ENCODE measurements at regions not wholly inside any gene's neighbourhood (a gene's known extent, or its start where the extent isn't known, plus 50 kb on each side); places are given as distances from the start of the nearest gene placed in this dataset.

DNA sequence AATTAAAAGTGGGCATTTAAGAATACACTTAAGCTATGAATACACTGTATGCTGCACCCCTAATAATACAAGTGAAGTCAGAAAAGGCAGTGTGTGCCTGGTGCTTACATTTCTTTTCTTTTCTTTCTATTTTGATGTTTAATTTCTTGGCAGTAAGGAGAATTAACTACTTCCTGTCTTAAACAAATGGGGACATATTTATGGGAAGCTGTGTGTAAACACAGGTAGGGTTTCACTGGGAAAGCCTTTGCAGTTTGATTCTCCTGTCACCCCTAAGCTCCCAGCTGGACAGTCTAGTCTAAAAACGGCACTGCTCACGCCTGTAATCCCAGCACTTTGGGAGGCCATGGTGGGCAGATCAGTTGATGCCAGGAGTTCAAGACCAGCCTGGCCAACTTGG, 146.0 kb downstream of the MIS18A start:
- H3K9me3 ChIP-seq (ENCODE audit: severe bottlenecking), result peaks cover 4% of the 10 kb centered on the region
- DNase-seq, result no peak
- H3K36me3 ChIP-seq, result no peaks in the 10 kb centered on the region
- H3K27ac ChIP-seq, result no peak overlapping the region
- H3K27me3 ChIP-seq (ENCODE audit: insufficient read depth, low read depth, severe bottlenecking), result no peaks in the 10 kb centered on the region
- no peak overlapping the region for H3K4me3 ChIP-seq (ENCODE audit: low read depth, low read length)
- TF ChIP-seq, protein P1, sequence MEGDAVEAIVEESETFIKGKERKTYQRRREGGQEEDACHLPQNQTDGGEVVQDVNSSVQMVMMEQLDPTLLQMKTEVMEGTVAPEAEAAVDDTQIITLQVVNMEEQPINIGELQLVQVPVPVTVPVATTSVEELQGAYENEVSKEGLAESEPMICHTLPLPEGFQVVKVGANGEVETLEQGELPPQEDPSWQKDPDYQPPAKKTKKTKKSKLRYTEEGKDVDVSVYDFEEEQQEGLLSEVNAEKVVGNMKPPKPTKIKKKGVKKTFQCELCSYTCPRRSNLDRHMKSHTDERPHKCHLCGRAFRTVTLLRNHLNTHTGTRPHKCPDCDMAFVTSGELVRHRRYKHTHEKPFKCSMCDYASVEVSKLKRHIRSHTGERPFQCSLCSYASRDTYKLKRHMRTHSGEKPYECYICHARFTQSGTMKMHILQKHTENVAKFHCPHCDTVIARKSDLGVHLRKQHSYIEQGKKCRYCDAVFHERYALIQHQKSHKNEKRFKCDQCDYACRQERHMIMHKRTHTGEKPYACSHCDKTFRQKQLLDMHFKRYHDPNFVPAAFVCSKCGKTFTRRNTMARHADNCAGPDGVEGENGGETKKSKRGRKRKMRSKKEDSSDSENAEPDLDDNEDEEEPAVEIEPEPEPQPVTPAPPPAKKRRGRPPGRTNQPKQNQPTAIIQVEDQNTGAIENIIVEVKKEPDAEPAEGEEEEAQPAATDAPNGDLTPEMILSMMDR (IDR thresholded peaks at IDR 0.05; ENCODE audit: low read depth, low read length), result no peak

DNA sequence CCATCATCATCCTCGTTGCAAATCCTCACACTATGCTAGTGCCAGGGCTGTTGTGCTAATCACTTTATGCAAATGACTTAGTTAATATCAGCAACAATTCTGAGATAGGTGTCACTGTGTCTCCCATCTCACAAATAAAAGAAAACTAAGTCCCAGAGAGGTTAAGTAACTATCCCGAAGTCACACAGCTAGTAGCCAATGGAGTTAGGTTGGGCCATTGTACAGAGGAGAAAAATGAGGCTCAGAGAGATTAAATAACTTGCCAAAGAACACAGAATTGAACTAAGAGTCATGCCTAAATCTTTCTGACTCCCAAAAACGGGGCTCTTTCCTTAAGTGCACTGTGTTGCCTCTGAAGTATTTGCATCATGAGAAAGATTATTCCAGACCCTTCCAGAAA, 146.4 kb downstream of the MIS18A start:
- H3K36me3 ChIP-seq, result no peaks in the 10 kb centered on the region
- H3K9me3 ChIP-seq (ENCODE audit: severe bottlenecking), result peaks cover 4% of the 10 kb centered on the region
- TF ChIP-seq, protein P1 (IDR thresholded peaks at IDR 0.05; ENCODE audit: low read depth, low read length), result no peak
- H3K4me3 ChIP-seq (ENCODE audit: low read depth, low read length), result no peak overlapping the region
- H3K27me3 ChIP-seq (ENCODE audit: insufficient read depth, low read depth, severe bottlenecking), result no peaks in the 10 kb centered on the region
- no peak for DNase-seq
- no peak overlapping the region for H3K27ac ChIP-seq

DNA sequence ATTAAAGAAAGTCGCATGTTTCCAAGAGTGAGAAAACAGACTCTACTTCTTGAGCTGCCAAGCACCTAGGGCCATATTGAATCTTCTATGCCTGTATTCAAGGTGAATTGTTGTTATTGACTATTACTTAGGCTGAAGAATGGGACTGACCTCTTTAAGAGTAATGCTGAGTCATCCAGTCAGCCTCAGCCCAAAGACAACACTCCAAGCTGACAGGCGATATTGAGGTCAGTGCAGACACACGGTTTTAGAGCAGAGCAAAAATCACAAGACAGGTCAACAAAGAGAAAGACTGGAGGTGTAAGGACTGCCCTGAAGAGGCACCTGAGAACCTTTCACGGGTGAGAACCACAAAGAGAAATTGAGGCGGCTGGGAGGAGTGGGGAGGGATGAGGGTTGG, 146.9 kb downstream of the MIS18A start:
- Histone ChIP-seq H3K36me3 (no peaks in the 10 kb centered on the region), H3K27me3 (ENCODE audit: insufficient read depth, low read depth, severe bottlenecking) (no peaks in the 10 kb centered on the region), H3K4me3 (ENCODE audit: low read depth, low read length) (no peak overlapping the region), H3K9me3 (ENCODE audit: severe bottlenecking) (peaks cover 2% of the 10 kb centered on the region), H3K27ac (no peak overlapping the region)
- TF ChIP-seq, protein P1 (IDR thresholded peaks at IDR 0.05; ENCODE audit: low read depth, low read length), result no peak
- DNase-seq, result no peak

DNA sequence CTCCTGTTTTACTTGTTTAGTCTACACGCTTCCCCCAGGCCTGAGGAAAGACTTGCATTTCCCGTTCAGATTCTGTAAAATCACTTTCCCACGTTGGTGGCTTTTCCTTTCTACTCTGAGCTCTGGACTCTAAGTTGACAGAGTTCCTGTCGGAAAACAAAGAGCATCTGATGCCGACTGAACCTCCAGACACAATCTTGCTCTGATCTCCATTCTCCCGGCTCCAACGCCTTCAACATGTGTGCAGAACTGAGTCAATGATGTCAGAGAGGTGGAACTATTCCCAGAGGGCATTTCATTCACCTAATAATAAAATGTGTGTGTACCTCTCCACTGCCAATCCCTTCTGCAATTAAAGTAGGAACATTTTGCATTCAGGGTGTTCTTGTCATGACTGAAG, 147.7 kb downstream of the MIS18A start:
- Histone ChIP-seq H3K4me3 (ENCODE audit: low read depth, low read length) (no peak overlapping the region), H3K27ac (no peak overlapping the region), H3K9me3 (ENCODE audit: severe bottlenecking) (no peaks in the 10 kb centered on the region), H3K27me3 (ENCODE audit: insufficient read depth, low read depth, severe bottlenecking) (no peaks in the 10 kb centered on the region), H3K36me3 (no peaks in the 10 kb centered on the region)
- TF ChIP-seq, protein P1 (IDR thresholded peaks at IDR 0.05; ENCODE audit: low read depth, low read length), result no peak
- DNase-seq, result no peak

DNA sequence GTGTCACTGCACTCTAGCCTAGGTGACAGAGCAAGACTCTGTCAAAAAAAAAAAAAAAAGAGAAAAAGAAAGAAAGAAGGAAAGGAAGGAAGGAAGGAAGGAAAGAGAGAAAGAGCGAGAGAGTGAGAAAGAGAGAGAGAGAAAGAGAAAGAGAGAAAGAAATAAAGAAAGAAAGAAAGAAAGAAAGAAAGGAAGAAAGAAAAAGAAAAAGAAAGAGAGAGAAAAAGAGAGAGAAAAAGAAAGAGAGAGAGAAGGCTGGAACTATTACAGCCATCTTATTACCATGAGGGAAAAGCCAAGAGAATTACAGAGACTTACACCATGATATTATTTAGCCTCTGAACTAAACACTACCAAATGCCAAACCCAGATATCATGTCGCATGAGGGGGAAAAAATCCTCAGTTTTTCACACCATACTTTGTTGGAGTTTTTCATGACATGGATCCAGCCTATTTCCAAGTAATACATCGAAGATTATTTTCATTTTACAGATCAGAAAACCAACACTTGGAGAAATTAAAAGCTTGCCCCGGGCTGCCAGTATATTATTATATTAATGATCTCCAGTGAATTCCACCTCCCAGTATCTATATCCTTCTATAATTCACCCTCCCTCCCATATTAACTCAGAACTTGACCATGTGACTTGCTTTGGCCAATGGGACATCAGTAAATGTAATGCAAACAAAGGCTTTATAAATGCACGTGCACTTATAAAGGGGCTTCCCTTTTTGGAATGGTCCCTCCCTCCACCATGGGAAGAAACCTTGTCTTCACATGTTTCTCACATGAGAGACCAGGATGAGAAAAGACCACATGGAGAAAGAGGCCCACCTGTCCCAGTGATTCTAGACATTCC, 148.6 kb downstream of the MIS18A start:
- DNase-seq, result no peak
- Histone ChIP-seq H3K27ac (no peak overlapping the region), H3K9me3 (ENCODE audit: severe bottlenecking) (no peaks in the 10 kb centered on the region), H3K36me3 (no peaks in the 10 kb centered on the region), H3K4me3 (ENCODE audit: low read depth, low read length) (no peak overlapping the region), H3K27me3 (ENCODE audit: insufficient read depth, low read depth, severe bottlenecking) (no peaks in the 10 kb centered on the region)
- TF ChIP-seq, protein P1 (IDR thresholded peaks at IDR 0.05; ENCODE audit: low read depth, low read length), result no peak

DNA sequence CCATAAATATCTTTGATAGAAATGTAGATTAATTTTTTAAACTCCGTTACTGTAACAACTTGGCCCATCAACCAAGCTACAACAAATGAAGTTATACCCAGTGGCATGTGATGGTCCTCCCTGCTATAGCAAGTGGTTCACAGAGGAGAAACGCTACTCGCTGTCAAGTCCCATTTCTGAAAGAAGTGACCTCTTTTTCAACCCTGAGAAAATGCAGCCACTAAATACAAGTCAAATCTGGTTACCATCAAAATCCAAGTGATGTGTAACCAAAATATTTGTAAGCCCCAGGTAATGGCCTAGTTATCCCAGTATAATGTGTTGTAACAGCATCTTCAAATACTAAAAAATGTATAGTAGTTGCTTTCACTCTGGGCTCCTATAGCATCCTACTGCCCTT, 151.8 kb downstream of the MIS18A start:
- Histone ChIP-seq H3K27ac (no peak overlapping the region), H3K4me3 (ENCODE audit: low read depth, low read length) (no peak overlapping the region), H3K36me3 (no peaks in the 10 kb centered on the region), H3K27me3 (ENCODE audit: insufficient read depth, low read depth, severe bottlenecking) (no peaks in the 10 kb centered on the region), H3K9me3 (ENCODE audit: severe bottlenecking) (peaks cover under 1% of the 10 kb centered on the region)
- DNase-seq, result no peak
- TF ChIP-seq, protein P1 (IDR thresholded peaks at IDR 0.05; ENCODE audit: low read depth, low read length), result no peak
